GM12872 (cell line): ENCODE measurements at regions not wholly inside any gene's neighbourhood (a gene's known extent, or its start where the extent isn't known, plus 50 kb on each side); places are given as distances from the start of the nearest gene placed in this dataset.

Experiments
- TF ChIP-seq, protein P1 (sequence below): IDR thresholded peaks from 3 replicates; pipeline ENCODE4 v1.5.1; 2011; ENCODE audit warnings: low read depth, mild to moderate bottlenecking, low read length, moderate library complexity; ENCODE audit not compliant: insufficient read depth

GRCh38 chr3:110164632-110165369 is 827.5 kb upstream of the DPPA4 start:
- TF ChIP-seq, protein P1, sequence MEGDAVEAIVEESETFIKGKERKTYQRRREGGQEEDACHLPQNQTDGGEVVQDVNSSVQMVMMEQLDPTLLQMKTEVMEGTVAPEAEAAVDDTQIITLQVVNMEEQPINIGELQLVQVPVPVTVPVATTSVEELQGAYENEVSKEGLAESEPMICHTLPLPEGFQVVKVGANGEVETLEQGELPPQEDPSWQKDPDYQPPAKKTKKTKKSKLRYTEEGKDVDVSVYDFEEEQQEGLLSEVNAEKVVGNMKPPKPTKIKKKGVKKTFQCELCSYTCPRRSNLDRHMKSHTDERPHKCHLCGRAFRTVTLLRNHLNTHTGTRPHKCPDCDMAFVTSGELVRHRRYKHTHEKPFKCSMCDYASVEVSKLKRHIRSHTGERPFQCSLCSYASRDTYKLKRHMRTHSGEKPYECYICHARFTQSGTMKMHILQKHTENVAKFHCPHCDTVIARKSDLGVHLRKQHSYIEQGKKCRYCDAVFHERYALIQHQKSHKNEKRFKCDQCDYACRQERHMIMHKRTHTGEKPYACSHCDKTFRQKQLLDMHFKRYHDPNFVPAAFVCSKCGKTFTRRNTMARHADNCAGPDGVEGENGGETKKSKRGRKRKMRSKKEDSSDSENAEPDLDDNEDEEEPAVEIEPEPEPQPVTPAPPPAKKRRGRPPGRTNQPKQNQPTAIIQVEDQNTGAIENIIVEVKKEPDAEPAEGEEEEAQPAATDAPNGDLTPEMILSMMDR: no peak

DNA sequence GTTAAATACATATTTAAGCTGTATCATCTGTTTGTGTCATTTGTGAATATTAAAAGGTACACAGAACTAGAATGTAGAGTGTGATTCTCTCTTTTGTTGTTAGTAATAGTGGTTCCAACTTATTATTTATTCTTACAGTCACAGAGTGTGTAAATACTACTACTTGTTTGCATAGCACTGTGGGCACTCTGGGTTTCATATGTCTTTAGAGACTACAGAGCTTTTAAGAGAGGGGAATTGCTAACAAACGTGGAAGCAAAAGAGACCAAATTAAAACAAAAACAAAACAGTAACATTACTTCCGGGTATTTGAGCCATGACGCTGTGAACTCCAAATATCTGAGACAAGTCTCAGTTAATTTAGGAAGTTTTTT is 828.0 kb upstream of the DPPA4 start:
- TF ChIP-seq, protein P1: no peak

GRCh38 chr3:110165753-110166152 is 828.4 kb upstream of the DPPA4 start:
- TF ChIP-seq, protein P1: no peak

DNA sequence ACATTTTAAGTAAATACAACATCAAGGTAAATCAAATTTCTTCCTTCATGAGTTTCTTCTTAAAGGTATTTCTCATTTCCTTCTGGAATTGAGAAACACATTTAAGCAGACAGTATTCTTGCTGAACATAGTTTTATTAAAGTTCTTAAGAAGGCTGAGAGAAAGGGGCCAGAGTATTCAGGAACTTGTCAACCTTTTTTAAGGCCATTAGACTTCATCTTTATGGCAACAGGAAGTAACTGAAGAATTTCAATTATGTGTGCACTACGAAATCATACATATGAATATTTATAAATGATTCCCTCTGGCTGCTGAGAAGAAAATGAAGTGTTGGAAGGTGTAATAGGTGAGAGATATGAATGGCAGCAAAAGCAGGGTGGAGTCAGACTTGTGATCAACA is 829.4 kb upstream of the DPPA4 start:
- TF ChIP-seq, protein P1: no peak

DNA sequence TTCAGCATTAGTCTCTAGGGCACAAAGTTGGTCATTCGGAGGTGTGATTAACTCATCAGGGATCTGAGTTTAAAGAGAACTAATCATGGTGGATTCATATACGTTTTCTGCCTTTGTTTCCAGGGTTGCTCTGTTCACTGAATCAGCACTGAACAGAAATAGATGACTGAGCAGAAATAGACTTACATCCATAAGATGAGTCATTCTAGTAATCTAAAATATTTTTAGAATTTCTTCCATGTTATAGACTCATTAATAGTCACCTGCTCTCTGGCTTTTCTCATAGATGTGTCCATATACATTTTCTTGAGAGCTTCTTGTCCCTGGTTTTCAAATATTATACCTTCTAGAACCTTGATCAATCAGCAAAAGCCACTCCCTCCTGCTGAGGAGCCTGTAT is 837.6 kb upstream of the DPPA4 start:
- TF ChIP-seq, protein P1: no peak

DNA sequence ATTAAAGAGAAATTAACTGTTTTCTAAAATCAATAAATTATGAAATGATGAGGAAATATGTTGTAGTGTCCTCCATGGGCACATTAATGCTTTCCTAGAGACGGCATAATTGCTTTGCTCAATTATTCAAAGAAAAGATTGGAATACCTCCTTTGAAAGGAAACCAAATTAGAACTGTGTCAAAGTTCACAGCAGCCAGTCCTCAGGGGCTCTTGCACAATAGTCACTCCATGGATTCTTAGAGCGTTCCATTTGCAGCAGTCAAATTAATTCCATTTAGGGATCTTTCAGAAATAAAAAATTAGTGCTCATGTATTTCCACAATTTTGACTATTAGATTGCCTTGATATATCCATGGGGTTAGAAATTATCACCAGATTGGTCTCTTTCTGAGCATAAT is 841.6 kb upstream of the DPPA4 start:
- TF ChIP-seq, protein P1: no peak

GRCh38 chr3:110180733-110181132 is 843.4 kb upstream of the DPPA4 start:
- TF ChIP-seq, protein P1: no peak
